ENCODE measurements at regions not wholly inside any gene's neighbourhood (a gene's known extent, or its start where the extent isn't known, plus 50 kb on each side); places are given as distances from the start of the nearest gene placed in this dataset.

GRCh38 chr10:2746638-2747037 is 320.7 kb upstream of the PFKP start:
- no peak for FAIRE-seq
- no peak for DNase-seq (ENCODE audit: insufficient read length, low spot score)

- DNase-seq (ENCODE audit: insufficient read length, low spot score) (no peak), FAIRE-seq (no peak)
Observed at GRCh38 chr10:2745666-2746065, 321.7 kb upstream of the PFKP start.

- DNase-seq (ENCODE audit: insufficient read length, low spot score): no peak
- FAIRE-seq: no peak
Observed at GRCh38 chr10:2744547-2745200, 322.7 kb upstream of the PFKP start.

GRCh38 chr10:2734603-2735002 is 332.7 kb upstream of the PFKP start:
- FAIRE-seq (no peak), DNase-seq (ENCODE audit: insufficient read length, low spot score) (no peak)

- no peak for FAIRE-seq
Observed at GRCh38 chr10:2733278-2733963, 333.9 kb upstream of the PFKP start.

GRCh38 chr10:2731940-2732339 is 335.4 kb upstream of the PFKP start:
- DNase-seq (ENCODE audit: insufficient read length, low spot score) (no peak), FAIRE-seq (no peak)

More at GRCh38 chr10:2733278-2733963, 333.9 kb upstream of the PFKP start:
- no peak for DNase-seq (ENCODE audit: insufficient read length, low spot score)

GRCh38 chr10:2729197-2729596 is 338.2 kb upstream of the PFKP start:
- FAIRE-seq (no peak), DNase-seq (ENCODE audit: insufficient read length, low spot score) (no peak)

- DNase-seq (ENCODE audit: insufficient read length, low spot score) (no peak), FAIRE-seq (no peak)
Observed at GRCh38 chr10:2728087-2728486, 339.3 kb upstream of the PFKP start.

- FAIRE-seq: no peak
Observed at GRCh38 chr10:2716596-2716995, 350.8 kb upstream of the PFKP start.

GRCh38 chr10:2714597-2714996 is 352.8 kb upstream of the PFKP start:
- FAIRE-seq (no peak), DNase-seq (ENCODE audit: insufficient read length, low spot score) (no peak)

More at GRCh38 chr10:2716596-2716995, 350.8 kb upstream of the PFKP start:
- DNase-seq (ENCODE audit: insufficient read length, low spot score): no peak

- no peak for DNase-seq (ENCODE audit: insufficient read length, low spot score)
- no peak for FAIRE-seq
Observed at GRCh38 chr10:2703953-2704352, 363.4 kb upstream of the PFKP start.

- DNase-seq (ENCODE audit: insufficient read length, low spot score) (no peak), FAIRE-seq (no peak)
Observed at GRCh38 chr10:2701802-2702201, 365.5 kb upstream of the PFKP start.

- FAIRE-seq: no peak
Observed at GRCh38 chr10:2700626-2701305, 366.6 kb upstream of the PFKP start.

GRCh38 chr10:2688958-2689357 is 378.4 kb upstream of the PFKP start:
- DNase-seq (ENCODE audit: insufficient read length, low spot score): no peak

More at GRCh38 chr10:2700626-2701305, 366.6 kb upstream of the PFKP start:
- DNase-seq (ENCODE audit: insufficient read length, low spot score): no peak

GRCh38 chr10:2686691-2687090 is 380.7 kb upstream of the PFKP start:
- FAIRE-seq: no peak
- no peak for DNase-seq (ENCODE audit: insufficient read length, low spot score)

More at GRCh38 chr10:2688958-2689357, 378.4 kb upstream of the PFKP start:
- FAIRE-seq: no peak

- no peak for DNase-seq (ENCODE audit: insufficient read length, low spot score)
Observed at GRCh38 chr10:2682491-2682890, 384.9 kb upstream of the PFKP start.

GRCh38 chr10:2681891-2682290 is 385.5 kb upstream of the PFKP start:
- no peak for FAIRE-seq
- DNase-seq (ENCODE audit: insufficient read length, low spot score): no peak

More at GRCh38 chr10:2682491-2682890, 384.9 kb upstream of the PFKP start:
- FAIRE-seq: no peak

- FAIRE-seq: no peak
- no peak for DNase-seq (ENCODE audit: insufficient read length, low spot score)
Observed at GRCh38 chr10:2680821-2681220, 386.5 kb upstream of the PFKP start.

- no peak for DNase-seq (ENCODE audit: insufficient read length, low spot score)
- FAIRE-seq: no peak
Observed at GRCh38 chr10:2679646-2680045, 387.7 kb upstream of the PFKP start.

- DNase-seq (ENCODE audit: insufficient read length, low spot score) (no peak), FAIRE-seq (no peak)
Observed at GRCh38 chr10:2676455-2676854, 390.9 kb upstream of the PFKP start.

- FAIRE-seq: no peak
Observed at GRCh38 chr10:2674451-2674850, 392.9 kb upstream of the PFKP start.

GRCh38 chr10:2670864-2671263 is 396.5 kb upstream of the PFKP start:
- no peak for FAIRE-seq
- DNase-seq (ENCODE audit: insufficient read length, low spot score): no peak

More at GRCh38 chr10:2674451-2674850, 392.9 kb upstream of the PFKP start:
- no peak for DNase-seq (ENCODE audit: insufficient read length, low spot score)
